ENCODE measurements at regions not wholly inside any gene's neighbourhood (a gene's known extent, or its start where the extent isn't known, plus 50 kb on each side); places are given as distances from the start of the nearest gene placed in this dataset.

GRCh38 chr2:46816846-46817726 lies 98.5 kb downstream of the MCFD2 start:
- Mint-ChIP-seq H3K27me3 (ENCODE audit: unreplicated experiment) (peaks cover 44% of the 10 kb centered on the region), H3K27ac (ENCODE audit: unreplicated experiment) (no peak overlapping the region), H3K36me3 (ENCODE audit: insufficient read depth, unreplicated experiment) (no peaks in the 10 kb centered on the region), H3K4me1 (ENCODE audit: low read depth, unreplicated experiment) (no peaks in the 10 kb centered on the region), H3K9me3 (ENCODE audit: low read depth, unreplicated experiment) (no peaks in the 10 kb centered on the region), H3K4me3 (ENCODE audit: low read depth, unreplicated experiment) (no peak overlapping the region)
- TF ChIP-seq, protein P1, sequence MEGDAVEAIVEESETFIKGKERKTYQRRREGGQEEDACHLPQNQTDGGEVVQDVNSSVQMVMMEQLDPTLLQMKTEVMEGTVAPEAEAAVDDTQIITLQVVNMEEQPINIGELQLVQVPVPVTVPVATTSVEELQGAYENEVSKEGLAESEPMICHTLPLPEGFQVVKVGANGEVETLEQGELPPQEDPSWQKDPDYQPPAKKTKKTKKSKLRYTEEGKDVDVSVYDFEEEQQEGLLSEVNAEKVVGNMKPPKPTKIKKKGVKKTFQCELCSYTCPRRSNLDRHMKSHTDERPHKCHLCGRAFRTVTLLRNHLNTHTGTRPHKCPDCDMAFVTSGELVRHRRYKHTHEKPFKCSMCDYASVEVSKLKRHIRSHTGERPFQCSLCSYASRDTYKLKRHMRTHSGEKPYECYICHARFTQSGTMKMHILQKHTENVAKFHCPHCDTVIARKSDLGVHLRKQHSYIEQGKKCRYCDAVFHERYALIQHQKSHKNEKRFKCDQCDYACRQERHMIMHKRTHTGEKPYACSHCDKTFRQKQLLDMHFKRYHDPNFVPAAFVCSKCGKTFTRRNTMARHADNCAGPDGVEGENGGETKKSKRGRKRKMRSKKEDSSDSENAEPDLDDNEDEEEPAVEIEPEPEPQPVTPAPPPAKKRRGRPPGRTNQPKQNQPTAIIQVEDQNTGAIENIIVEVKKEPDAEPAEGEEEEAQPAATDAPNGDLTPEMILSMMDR (IDR thresholded peaks at IDR 0.05; ENCODE audit: unreplicated experiment), result no peak
- no peak for DNase-seq
- intact Hi-C loops (cut with micrococcal nuclease; ENCODE audit: unreplicated experiment), result no loop called here
- no TSS peak for BruUV-seq (replicated peaks)
- CTCF ChIA-PET, result no interaction called here

GRCh38 chr2:46816151-46816845 lies 99.3 kb downstream of the MCFD2 start:
- Mint-ChIP-seq H3K4me3 (ENCODE audit: low read depth, unreplicated experiment) (no peak overlapping the region), H3K27me3 (ENCODE audit: unreplicated experiment) (peaks cover 40% of the 10 kb centered on the region), H3K36me3 (ENCODE audit: insufficient read depth, unreplicated experiment) (no peaks in the 10 kb centered on the region), H3K4me1 (ENCODE audit: low read depth, unreplicated experiment) (no peaks in the 10 kb centered on the region), H3K27ac (ENCODE audit: unreplicated experiment) (no peak overlapping the region), H3K9me3 (ENCODE audit: low read depth, unreplicated experiment) (no peaks in the 10 kb centered on the region)
- CTCF ChIA-PET, result no interaction called here
- TF ChIP-seq, protein P1 (IDR thresholded peaks at IDR 0.05; ENCODE audit: unreplicated experiment), result no peak
- DNase-seq, result no peak
- no TSS peak for BruUV-seq (replicated peaks)
- intact Hi-C loops (cut with micrococcal nuclease; ENCODE audit: unreplicated experiment), result no loop called here

DNA sequence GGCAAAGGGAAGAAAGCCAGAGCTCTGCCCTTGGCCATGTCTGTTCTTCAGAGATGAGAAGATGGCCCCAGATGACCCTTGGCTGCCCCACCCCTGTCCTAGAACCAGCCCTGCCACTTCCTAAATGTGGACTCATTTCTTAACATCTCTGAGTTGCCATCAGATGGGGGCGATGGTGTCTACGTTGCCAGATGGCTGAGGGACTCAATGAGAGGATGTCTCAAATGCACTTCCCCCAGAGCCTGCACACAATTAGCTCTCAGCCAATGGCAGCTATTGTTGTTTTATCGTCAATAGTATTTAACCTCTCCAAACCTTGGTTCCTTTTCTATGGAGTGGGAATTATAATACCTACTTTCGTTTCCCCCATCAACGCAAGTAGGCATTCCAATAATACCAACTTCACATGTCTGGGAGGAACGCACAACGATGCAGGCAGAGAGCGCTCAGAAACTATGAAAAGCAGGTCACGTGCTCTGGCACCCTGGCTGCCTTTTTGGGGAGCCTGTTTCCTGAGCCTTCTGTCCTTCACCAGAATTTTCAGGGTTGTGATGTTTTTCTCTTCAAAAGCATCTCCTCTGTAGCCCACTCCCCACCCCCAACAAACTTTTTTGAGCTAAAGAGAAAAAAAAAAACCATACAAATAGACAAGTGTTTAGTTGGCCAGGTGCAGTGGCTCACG lies 100.3 kb downstream of the MCFD2 start:
- intact Hi-C loops (cut with micrococcal nuclease; ENCODE audit: unreplicated experiment), result no loop called here
- H3K27me3 Mint-ChIP-seq (ENCODE audit: unreplicated experiment), result peaks cover 33% of the 10 kb centered on the region
- BruUV-seq (replicated peaks), result no TSS peak
- CTCF ChIA-PET, result no interaction called here
- H3K4me1 Mint-ChIP-seq (ENCODE audit: low read depth, unreplicated experiment), result no peaks in the 10 kb centered on the region
- TF ChIP-seq, protein P1 (IDR thresholded peaks at IDR 0.05; ENCODE audit: unreplicated experiment), result no peak
- no peaks in the 10 kb centered on the region for H3K9me3 Mint-ChIP-seq (ENCODE audit: low read depth, unreplicated experiment)
- no peaks in the 10 kb centered on the region for H3K36me3 Mint-ChIP-seq (ENCODE audit: insufficient read depth, unreplicated experiment)
- no peak overlapping the region for H3K27ac Mint-ChIP-seq (ENCODE audit: unreplicated experiment)
- DNase-seq, result no peak
- no peak overlapping the region for H3K4me3 Mint-ChIP-seq (ENCODE audit: low read depth, unreplicated experiment)

DNA sequence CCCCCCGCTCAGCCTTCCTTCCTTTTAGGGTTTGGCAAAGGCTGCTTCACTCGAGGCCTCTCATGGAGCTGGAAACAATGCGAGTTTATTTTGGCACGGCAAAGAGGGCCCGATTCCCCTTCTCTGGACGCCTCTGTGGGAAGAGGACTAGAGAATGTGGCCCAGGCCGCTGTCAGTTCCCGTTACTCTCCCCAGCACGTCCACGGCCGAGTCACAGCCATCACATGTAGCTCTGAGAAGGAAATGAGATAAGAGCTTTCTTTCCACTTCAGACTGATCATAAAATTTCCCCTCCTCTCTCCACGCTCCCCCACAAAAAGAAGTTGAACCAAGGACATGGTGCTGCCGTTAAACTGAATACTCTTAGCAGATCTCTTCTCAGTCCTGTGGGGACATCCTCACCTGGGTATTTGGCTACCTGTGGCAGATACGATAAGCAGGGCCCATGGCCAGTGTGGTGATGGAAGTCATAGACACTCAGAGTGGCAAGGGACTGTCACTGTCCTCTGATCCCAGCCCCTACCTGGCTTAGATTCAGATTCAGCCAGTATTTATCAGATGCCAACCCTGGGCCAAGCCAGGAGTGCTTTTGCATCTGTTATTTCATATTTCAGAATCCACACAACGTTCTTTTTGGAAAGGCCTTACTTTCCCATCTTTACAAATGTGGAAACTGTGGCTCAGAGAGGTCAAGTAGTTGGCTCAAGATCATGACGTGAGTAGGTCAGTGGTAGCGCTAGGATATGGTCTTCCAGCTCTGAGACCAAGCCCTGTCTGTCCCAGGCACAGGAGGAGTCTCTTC lies 101.2 kb downstream of the MCFD2 start:
- TF ChIP-seq, protein P1 (IDR thresholded peaks at IDR 0.05; ENCODE audit: unreplicated experiment), result no peak
- no peak overlapping the region for H3K4me3 Mint-ChIP-seq (ENCODE audit: low read depth, unreplicated experiment)
- BruUV-seq (replicated peaks), result no TSS peak
- H3K27ac Mint-ChIP-seq (ENCODE audit: unreplicated experiment), result no peak overlapping the region
- intact Hi-C loops (cut with micrococcal nuclease; ENCODE audit: unreplicated experiment), result no loop called here
- no peaks in the 10 kb centered on the region for H3K36me3 Mint-ChIP-seq (ENCODE audit: insufficient read depth, unreplicated experiment)
- H3K4me1 Mint-ChIP-seq (ENCODE audit: low read depth, unreplicated experiment), result no peaks in the 10 kb centered on the region
- CTCF ChIA-PET, result interaction anchor here (0.8 kb wide), 1 partner anchor 28 kb away, joined by 3 read pairs; no protein-coding TSS in a partner anchor
- H3K27me3 Mint-ChIP-seq (ENCODE audit: unreplicated experiment), result peaks cover 33% of the 10 kb centered on the region
- DNase-seq, result no peak
- no peaks in the 10 kb centered on the region for H3K9me3 Mint-ChIP-seq (ENCODE audit: low read depth, unreplicated experiment)

All from Calu3 (cell line).